ENCODE measurements at regions not wholly inside any gene's neighbourhood (a gene's known extent, or its start where the extent isn't known, plus 50 kb on each side); places are given as distances from the start of the nearest gene placed in this dataset.
"Not testable (repeated sequence)": the region's sequence is repeated elsewhere in the genome, so short reads cannot be mapped to it uniquely, and the experiment has no call there.

- TF ChIP-seq EZH2 (IDR thresholded peaks at IDR 0.05; ENCODE audit: borderline replicate concordance, insufficient read depth, low read depth, low read length, poor library complexity, severe bottlenecking), result not testable (repeated sequence)
- TF ChIP-seq, protein P1, sequence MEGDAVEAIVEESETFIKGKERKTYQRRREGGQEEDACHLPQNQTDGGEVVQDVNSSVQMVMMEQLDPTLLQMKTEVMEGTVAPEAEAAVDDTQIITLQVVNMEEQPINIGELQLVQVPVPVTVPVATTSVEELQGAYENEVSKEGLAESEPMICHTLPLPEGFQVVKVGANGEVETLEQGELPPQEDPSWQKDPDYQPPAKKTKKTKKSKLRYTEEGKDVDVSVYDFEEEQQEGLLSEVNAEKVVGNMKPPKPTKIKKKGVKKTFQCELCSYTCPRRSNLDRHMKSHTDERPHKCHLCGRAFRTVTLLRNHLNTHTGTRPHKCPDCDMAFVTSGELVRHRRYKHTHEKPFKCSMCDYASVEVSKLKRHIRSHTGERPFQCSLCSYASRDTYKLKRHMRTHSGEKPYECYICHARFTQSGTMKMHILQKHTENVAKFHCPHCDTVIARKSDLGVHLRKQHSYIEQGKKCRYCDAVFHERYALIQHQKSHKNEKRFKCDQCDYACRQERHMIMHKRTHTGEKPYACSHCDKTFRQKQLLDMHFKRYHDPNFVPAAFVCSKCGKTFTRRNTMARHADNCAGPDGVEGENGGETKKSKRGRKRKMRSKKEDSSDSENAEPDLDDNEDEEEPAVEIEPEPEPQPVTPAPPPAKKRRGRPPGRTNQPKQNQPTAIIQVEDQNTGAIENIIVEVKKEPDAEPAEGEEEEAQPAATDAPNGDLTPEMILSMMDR (IDR thresholded peaks at IDR 0.05), result not testable (repeated sequence)
Observed at GRCh38 chr9:64774813-64775793, 509.9 kb downstream of the FOXD4L5 start.
